ENCODE measurements at regions not wholly inside any gene's neighbourhood (a gene's known extent, or its start where the extent isn't known, plus 50 kb on each side); places are given as distances from the start of the nearest gene placed in this dataset.
"Not testable (repeated sequence)": the region's sequence is repeated elsewhere in the genome, so short reads cannot be mapped to it uniquely, and the experiment has no call there.

DNA sequence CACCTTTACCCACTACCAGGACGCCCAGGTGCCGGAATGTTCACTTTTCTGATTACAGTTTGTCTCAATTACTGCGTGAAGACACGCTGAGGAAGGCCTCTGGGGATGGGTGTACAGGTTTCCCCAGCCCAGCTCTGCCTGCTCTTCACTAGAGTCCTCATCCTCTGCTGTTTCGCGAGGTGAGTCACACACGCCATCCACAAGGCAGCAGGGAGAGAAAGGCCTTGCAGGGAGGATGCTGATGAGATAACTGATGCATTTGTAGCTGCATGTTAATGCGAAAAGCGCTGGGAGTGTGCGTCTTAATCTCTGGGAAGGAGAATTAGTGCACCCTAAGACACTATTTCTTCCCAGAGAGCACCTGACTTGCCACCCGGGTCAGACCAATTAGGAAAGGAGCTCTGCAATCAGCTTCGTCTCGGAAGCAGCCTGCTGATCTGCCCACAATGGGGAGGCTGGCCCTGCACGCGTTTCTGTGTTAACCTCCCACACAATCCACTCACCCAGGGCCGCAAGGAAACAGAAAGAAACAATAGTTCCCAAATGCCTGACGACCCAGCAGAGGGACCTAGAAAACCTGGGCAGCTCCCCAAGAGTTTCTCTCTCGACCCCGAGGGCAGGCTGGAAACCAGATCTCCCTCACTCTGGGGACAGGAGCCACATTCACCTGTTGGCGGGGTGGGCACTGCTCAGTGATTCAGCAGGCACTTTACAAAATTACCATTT, 578.7 kb downstream of the GLRX3 start:
- intact Hi-C loops (cut with DNase I; ENCODE audit: low total_unique reads): no loop called here
- H3K4me1 ChIP-seq: no peaks in the 10 kb centered on the region
- TF ChIP-seq, protein P1, sequence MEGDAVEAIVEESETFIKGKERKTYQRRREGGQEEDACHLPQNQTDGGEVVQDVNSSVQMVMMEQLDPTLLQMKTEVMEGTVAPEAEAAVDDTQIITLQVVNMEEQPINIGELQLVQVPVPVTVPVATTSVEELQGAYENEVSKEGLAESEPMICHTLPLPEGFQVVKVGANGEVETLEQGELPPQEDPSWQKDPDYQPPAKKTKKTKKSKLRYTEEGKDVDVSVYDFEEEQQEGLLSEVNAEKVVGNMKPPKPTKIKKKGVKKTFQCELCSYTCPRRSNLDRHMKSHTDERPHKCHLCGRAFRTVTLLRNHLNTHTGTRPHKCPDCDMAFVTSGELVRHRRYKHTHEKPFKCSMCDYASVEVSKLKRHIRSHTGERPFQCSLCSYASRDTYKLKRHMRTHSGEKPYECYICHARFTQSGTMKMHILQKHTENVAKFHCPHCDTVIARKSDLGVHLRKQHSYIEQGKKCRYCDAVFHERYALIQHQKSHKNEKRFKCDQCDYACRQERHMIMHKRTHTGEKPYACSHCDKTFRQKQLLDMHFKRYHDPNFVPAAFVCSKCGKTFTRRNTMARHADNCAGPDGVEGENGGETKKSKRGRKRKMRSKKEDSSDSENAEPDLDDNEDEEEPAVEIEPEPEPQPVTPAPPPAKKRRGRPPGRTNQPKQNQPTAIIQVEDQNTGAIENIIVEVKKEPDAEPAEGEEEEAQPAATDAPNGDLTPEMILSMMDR (IDR thresholded peaks at IDR 0.05): no peak
- no peak for TF ChIP-seq POLR2A (IDR thresholded peaks at IDR 0.05)
- H3K4me3 ChIP-seq: no peak overlapping the region
- H3K27me3 ChIP-seq: no peaks in the 10 kb centered on the region
- H3K9me3 ChIP-seq: no peaks in the 10 kb centered on the region
- DNase-seq: no peak
- H3K36me3 ChIP-seq: no peaks in the 10 kb centered on the region
- no peak overlapping the region for H3K27ac ChIP-seq

DNA sequence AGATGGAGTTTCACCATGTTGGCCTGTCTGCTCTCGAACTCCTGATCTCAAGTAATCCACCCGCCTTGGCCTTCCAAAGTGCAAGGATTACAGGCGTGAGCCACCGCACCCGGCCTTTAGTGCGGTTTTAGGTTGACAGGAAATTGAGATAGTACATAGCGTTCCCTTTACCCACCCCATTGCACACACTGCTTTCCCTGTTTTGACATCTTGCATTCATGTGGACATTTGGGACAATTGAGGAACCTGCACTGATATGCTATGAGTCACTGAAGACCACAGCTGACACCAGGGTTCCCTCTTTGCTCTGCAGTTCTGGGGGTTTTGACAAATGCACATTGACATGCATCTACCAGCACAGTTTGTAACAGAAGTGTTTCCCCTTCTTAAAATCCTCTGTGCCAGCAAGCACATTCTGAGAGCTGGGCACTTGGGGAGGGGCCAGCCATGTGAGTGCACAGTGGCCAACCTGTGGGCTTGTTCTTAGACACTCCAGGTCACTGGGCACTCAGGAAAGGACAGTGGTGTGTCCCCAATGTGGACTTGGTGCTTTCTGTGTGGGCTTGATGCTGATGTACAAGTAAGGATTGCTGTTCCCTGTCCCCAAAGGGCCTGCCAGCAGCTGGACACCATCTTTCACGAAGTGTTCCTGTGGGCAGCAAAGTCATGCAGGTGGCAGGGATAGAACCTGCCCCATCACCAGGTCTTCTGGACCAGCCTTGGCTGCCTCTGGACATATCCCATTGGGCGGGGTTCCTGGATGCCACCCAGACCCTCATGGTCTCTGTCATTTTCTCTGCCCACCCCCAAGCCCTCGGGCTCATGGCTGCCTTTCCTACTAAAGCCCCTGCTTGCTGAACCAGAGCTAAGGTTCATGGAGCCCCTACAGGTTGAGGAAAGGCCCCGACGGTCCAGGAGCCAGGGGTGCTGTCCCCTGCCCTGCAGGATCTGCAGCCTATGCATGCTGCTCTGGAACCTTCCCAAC, 579.8 kb downstream of the GLRX3 start:
- no peak overlapping the region for H3K27ac ChIP-seq
- no peak for DNase-seq
- no peaks in the 10 kb centered on the region for H3K27me3 ChIP-seq
- no peak for TF ChIP-seq POLR2A (IDR thresholded peaks at IDR 0.05)
- H3K4me3 ChIP-seq: no peak overlapping the region
- H3K9me3 ChIP-seq: no peaks in the 10 kb centered on the region
- H3K4me1 ChIP-seq: no peaks in the 10 kb centered on the region
- H3K36me3 ChIP-seq: no peaks in the 10 kb centered on the region
- intact Hi-C loops (cut with DNase I; ENCODE audit: low total_unique reads): no loop called here

DNA sequence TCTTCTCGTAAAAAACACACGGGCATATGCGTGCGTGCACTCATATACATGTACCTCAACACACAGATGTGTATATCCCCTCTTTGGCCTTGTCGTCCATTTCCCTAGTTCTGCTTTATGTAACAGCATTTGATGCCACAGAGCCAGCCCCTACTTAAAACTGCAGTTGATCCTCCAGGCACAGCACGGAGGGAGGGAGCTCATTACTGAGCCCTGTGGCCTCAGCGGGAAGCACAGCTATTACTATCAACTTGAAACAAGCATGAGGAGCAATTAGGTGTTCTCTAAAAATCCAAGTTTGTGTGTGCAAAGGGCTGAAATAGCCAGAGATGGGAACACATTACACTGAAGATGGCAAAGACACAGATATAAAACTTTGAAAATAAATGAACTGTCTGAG, 580.9 kb downstream of the GLRX3 start:
- Histone ChIP-seq H3K36me3 (no peaks in the 10 kb centered on the region), H3K4me3 (no peak overlapping the region), H3K27me3 (no peaks in the 10 kb centered on the region), H3K27ac (no peak overlapping the region), H3K9me3 (no peaks in the 10 kb centered on the region), H3K4me1 (no peaks in the 10 kb centered on the region)
- DNase-seq: no peak
- no peak for TF ChIP-seq POLR2A (IDR thresholded peaks at IDR 0.05)
- TF ChIP-seq, protein P1 (IDR thresholded peaks at IDR 0.05): no peak
- intact Hi-C loops (cut with DNase I; ENCODE audit: low total_unique reads): no loop called here

DNA sequence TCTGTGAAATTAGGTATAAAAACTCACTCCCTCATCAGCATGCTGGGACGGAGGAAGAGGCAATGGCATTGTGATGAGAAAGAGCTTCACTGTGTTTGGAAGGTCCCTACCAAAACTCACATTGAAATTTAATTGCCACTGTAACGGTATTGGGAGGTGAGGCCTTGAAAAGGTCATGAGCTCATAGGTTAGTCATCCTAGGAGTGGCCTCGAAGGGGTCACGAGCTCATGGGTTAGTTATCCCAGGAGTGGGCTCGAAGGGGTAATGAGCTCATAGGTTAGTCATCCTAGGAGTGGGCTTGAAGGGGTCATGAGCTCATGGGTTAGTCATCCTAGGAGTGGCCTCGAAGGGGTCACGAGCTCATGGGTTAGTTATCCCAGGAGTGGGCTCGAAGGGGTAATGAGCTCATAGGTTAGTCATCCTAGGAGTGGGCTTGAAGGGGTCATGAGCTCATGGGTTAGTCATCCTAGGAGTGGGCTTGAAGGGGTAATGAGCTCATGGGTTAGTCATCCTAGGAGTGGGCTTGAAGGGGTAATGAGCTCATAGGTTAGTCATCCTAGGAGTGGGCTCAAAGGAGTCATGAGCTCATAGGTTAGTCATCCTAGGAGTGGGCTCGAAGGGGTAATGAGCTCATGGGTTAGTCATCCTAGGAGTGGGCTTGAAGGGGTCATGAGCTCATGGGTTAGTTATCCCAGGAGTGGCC, 582.7 kb downstream of the GLRX3 start:
- H3K9me3 ChIP-seq; H3K4me1 ChIP-seq; H3K27me3 ChIP-seq; H3K27ac ChIP-seq; H3K36me3 ChIP-seq; intact Hi-C loops (cut with DNase I; ENCODE audit: low total_unique reads); H3K4me3 ChIP-seq; DNase-seq: not testable (repeated sequence)

DNA sequence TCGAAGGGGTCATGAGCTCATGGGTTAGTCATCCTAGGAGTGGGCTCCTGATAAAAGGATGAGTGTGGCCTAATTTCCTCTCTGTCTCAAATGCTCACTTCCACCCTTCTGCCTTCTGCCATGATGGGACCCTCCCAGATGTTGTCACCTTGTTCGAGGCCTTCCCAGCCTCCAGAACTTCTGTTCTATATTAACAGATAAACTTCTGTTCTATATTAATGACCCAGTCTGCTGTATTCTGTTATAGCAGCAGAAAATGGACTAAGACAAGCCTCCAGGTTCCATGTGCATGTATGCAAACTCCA, 583.2 kb downstream of the GLRX3 start:
- TF ChIP-seq, protein P1 (IDR thresholded peaks at IDR 0.05): no peak
- TF ChIP-seq POLR2A (IDR thresholded peaks at IDR 0.05): no peak
- Histone ChIP-seq H3K27me3 (no peaks in the 10 kb centered on the region), H3K9me3 (no peaks in the 10 kb centered on the region), H3K4me1 (no peaks in the 10 kb centered on the region), H3K36me3 (no peaks in the 10 kb centered on the region), H3K4me3 (no peak overlapping the region), H3K27ac (no peak overlapping the region)
- no peak for DNase-seq
- intact Hi-C loops (cut with DNase I; ENCODE audit: low total_unique reads): no loop called here

DNA sequence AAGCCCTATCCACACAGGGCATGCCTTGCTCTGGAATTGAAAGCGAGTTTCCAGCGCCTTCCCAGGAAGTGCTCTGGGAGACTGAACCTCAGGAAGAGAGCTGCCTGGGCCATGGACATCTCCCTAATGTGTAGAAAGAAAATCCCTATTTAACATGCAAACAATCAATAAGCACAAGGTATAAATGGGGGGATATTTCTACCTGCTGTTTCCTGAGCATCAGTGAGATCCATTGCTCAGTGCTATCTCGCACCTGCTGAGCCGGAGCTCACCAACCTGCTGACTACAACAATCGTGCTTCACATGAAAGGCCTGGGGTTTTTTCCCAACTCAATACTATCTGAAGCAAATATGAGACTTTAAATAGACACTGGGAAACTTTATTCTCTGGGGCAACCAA, 584.0 kb downstream of the GLRX3 start:
- no peak overlapping the region for H3K4me3 ChIP-seq
- H3K4me1 ChIP-seq: no peaks in the 10 kb centered on the region
- TF ChIP-seq, protein P1 (IDR thresholded peaks at IDR 0.05): no peak
- no peak for TF ChIP-seq POLR2A (IDR thresholded peaks at IDR 0.05)
- no peaks in the 10 kb centered on the region for H3K27me3 ChIP-seq
- no peaks in the 10 kb centered on the region for H3K36me3 ChIP-seq
- H3K9me3 ChIP-seq: no peaks in the 10 kb centered on the region
- DNase-seq: no peak
- intact Hi-C loops (cut with DNase I; ENCODE audit: low total_unique reads): no loop called here
- no peak overlapping the region for H3K27ac ChIP-seq
